GM18502 (cell line): ENCODE measurements at regions not wholly inside any gene's neighbourhood (a gene's known extent, or its start where the extent isn't known, plus 50 kb on each side); places are given as distances from the start of the nearest gene placed in this dataset.

ENCODE experiments used
- ATAC-seq: cut with Tn5 transposase; IDR thresholded peaks from one replicate; pipeline ENCODE4 v1.9.1; 2021; ENCODE audit warnings: mild to moderate bottlenecking; ENCODE audit not compliant: unreplicated experiment, poor library complexity

GRCh38 chr9:27743490-27743889 is 170.2 kb upstream of the C9orf72 start:
- ATAC-seq = no peak

- no peak for ATAC-seq
Measured at GRCh38 chr9:27747450-27747849, 174.2 kb upstream of the C9orf72 start.

- no peak for ATAC-seq
Measured at GRCh38 chr9:27749838-27750237, 176.6 kb upstream of the C9orf72 start.

GRCh38 chr9:27750566-27750965 is 177.3 kb upstream of the C9orf72 start:
- no peak for ATAC-seq

GRCh38 chr9:27752069-27752468 is 178.8 kb upstream of the C9orf72 start:
- no peak for ATAC-seq

- ATAC-seq = no peak
Measured at GRCh38 chr9:27755846-27756245, 182.6 kb upstream of the C9orf72 start.

GRCh38 chr9:27756418-27756817 is 183.1 kb upstream of the C9orf72 start:
- ATAC-seq = no peak

GRCh38 chr9:27763831-27764230 is 190.6 kb upstream of the C9orf72 start:
- ATAC-seq = no peak

GRCh38 chr9:27765266-27766072 is 192.2 kb upstream of the C9orf72 start:
- no peak for ATAC-seq

- ATAC-seq = no peak
Measured at GRCh38 chr9:27766073-27766835, 193.0 kb upstream of the C9orf72 start.

- no peak for ATAC-seq
Measured at GRCh38 chr9:27768781-27769180, 195.5 kb upstream of the C9orf72 start.

- no peak for ATAC-seq
Measured at GRCh38 chr9:27770541-27770940, 197.3 kb upstream of the C9orf72 start.

- ATAC-seq = no peak
Measured at GRCh38 chr9:27771803-27772545, 198.7 kb upstream of the C9orf72 start.

- peak; percentile 68 for ATAC-seq
Measured at GRCh38 chr9:27784847-27785713, 211.8 kb upstream of the C9orf72 start.

GRCh38 chr9:27785714-27786100 is 212.4 kb upstream of the C9orf72 start:
- ATAC-seq = peak; percentile 83

GRCh38 chr9:27787891-27788290 is 214.6 kb upstream of the C9orf72 start:
- no peak for ATAC-seq

- ATAC-seq = peak; percentile 53
Measured at GRCh38 chr9:27791311-27791710, 218.0 kb upstream of the C9orf72 start.

- peak; percentile 62 for ATAC-seq
Measured at GRCh38 chr9:27792971-27793689, 219.8 kb upstream of the C9orf72 start.

GRCh38 chr9:27799326-27799725 is 226.0 kb upstream of the C9orf72 start:
- no peak for ATAC-seq
